Right atrium auricular region (tissue), 2 donors: ENCODE measurements at regions not wholly inside any gene's neighbourhood (a gene's known extent, or its start where the extent isn't known, plus 50 kb on each side); places are given as distances from the start of the nearest gene placed in this dataset.
"Not testable (repeated sequence)": the region's sequence is repeated elsewhere in the genome, so short reads cannot be mapped to it uniquely, and the experiment has no call there.

Experiments used
- DNase-seq: peaks from one replicate; pipeline ENCODE4 v3.0.0-alpha.2; 2019; ENCODE audit warnings: low spot score
- H3K27ac ChIP-seq, 2 donors: fragments of 200-600 bp; sonication (generic); 1 replicate in 1 of 2; 2 replicates in 1 of 2; pipeline ENCODE4 v1.5.1; 2016 to 2019
- H3K27me3 ChIP-seq, 2 donors: fragments of 200-600 bp; sonication (generic); one replicate each; pipeline versions ENCODE4 v1.5.1 to v1.6.0; 2017 to 2019
- H3K36me3 ChIP-seq: fragments of 200-600 bp; sonication (generic); one replicate; pipeline ENCODE4 v1.5.1; 2016
- H3K4me1 ChIP-seq, 2 donors: fragments of 200-600 bp; sonication (generic); one replicate each; pipeline versions ENCODE4 v1.5.1 to v1.6.0; 2017 to 2019
- H3K4me3 ChIP-seq, 2 donors: fragments of 200-600 bp; sonication (generic); 1 replicate in 1 of 2; 2 replicates in 1 of 2; pipeline ENCODE4 v1.5.1; 2017 to 2019; ENCODE audit warnings: mild to moderate bottlenecking in 1 of 2, moderate library complexity in 1 of 2
- H3K9me3 ChIP-seq, 2 donors: fragments of 200-600 bp; sonication (generic); one replicate each; pipeline ENCODE4 v1.5.1; 2019
- CTCF ChIP-seq, 2 donors: fragments of 200-600 bp; sonication (generic); IDR thresholded peaks; one replicate each; pipeline ENCODE4 v1.5.1; 2019; ENCODE audit warnings: antibody characterized with exemption in 2 of 2

- H3K4me1 ChIP-seq, H3K9me3 ChIP-seq, H3K27ac ChIP-seq, H3K27me3 ChIP-seq, DNase-seq, H3K4me3 ChIP-seq, H3K36me3 ChIP-seq: not testable (repeated sequence)
Measured at GRCh38 chr1:610538-610937, 75.9 kb downstream of the OR4F16 start.

- not testable (repeated sequence) for DNase-seq, H3K27ac ChIP-seq, H3K36me3 ChIP-seq, H3K9me3 ChIP-seq, H3K27me3 ChIP-seq, H3K4me1 ChIP-seq, H3K4me3 ChIP-seq
Measured at GRCh38 chr1:609161-609560, 77.3 kb downstream of the OR4F16 start.

- H3K27ac ChIP-seq, H3K36me3 ChIP-seq, H3K27me3 ChIP-seq, H3K4me1 ChIP-seq, H3K9me3 ChIP-seq, H3K4me3 ChIP-seq, DNase-seq: not testable (repeated sequence)
Measured at GRCh38 chr1:605279-605678, 81.2 kb downstream of the OR4F16 start.

- not testable (repeated sequence) for H3K27me3 ChIP-seq, H3K36me3 ChIP-seq, H3K9me3 ChIP-seq, H3K27ac ChIP-seq, H3K4me3 ChIP-seq, H3K4me1 ChIP-seq, DNase-seq
Measured at GRCh38 chr1:588211-588610, 98.2 kb downstream of the OR4F16 start.

- not testable (repeated sequence) for H3K4me3 ChIP-seq, H3K27ac ChIP-seq, H3K4me1 ChIP-seq, H3K9me3 ChIP-seq, H3K36me3 ChIP-seq, H3K27me3 ChIP-seq
- peak; percentile 63 for DNase-seq
- TF ChIP-seq CTCF (IDR thresholded peaks at IDR 0.05): peak in 1 of 2 donors; percentile 35
Measured at GRCh38 chr1:585992-586391, 100.5 kb downstream of the OR4F16 start.
